Fibroblast of peridontal ligament (primary cell): ENCODE measurements at regions not wholly inside any gene's neighbourhood (a gene's known extent, or its start where the extent isn't known, plus 50 kb on each side); places are given as distances from the start of the nearest gene placed in this dataset.

ENCODE experiments used
- DNase-seq: peaks from one replicate; pipeline ENCODE4 v3.0.0-alpha.2; 2010; ENCODE audit errors: extremely low read depth

GRCh38 chr14:62084020-62084419, 321.8 kb downstream of the SNAPC1 start:
- no peak for DNase-seq

- DNase-seq = no peak
These were observed 325.0 kb downstream of the SNAPC1 start for GRCh38 chr14:62087191-62087590.

- no peak for DNase-seq
These were observed 331.5 kb downstream of the SNAPC1 start for GRCh38 chr14:62093736-62094135.

GRCh38 chr14:62097072-62097471, 334.9 kb downstream of the SNAPC1 start:
- DNase-seq = no peak

- DNase-seq = no peak
These were observed 335.6 kb downstream of the SNAPC1 start for GRCh38 chr14:62097824-62098223.

GRCh38 chr14:62098357-62098756, 336.1 kb downstream of the SNAPC1 start:
- DNase-seq = no peak

- DNase-seq = no peak
These were observed 336.9 kb downstream of the SNAPC1 start for GRCh38 chr14:62099091-62099490.

- no peak for DNase-seq
These were observed 339.0 kb downstream of the SNAPC1 start for GRCh38 chr14:62101189-62101588.

- DNase-seq = no peak
These were observed 339.6 kb downstream of the SNAPC1 start for GRCh38 chr14:62101673-62102348.

- DNase-seq = no peak
These were observed 340.1 kb downstream of the SNAPC1 start for GRCh38 chr14:62102349-62102725.

- DNase-seq = no peak
These were observed 341.2 kb downstream of the SNAPC1 start for GRCh38 chr14:62103464-62103863.

GRCh38 chr14:62110941-62111340, 348.7 kb downstream of the SNAPC1 start:
- no peak for DNase-seq

GRCh38 chr14:62117010-62117750, 355.0 kb downstream of the SNAPC1 start:
- peak; percentile 35 for DNase-seq

GRCh38 chr14:62117751-62118105, 355.5 kb downstream of the SNAPC1 start:
- peak; percentile 3 for DNase-seq

- no peak for DNase-seq
These were observed 356.2 kb downstream of the SNAPC1 start for GRCh38 chr14:62118461-62118860.

- no peak for DNase-seq
These were observed 356.7 kb downstream of the SNAPC1 start for GRCh38 chr14:62118871-62119270.

- DNase-seq = no peak
These were observed 361.7 kb downstream of the SNAPC1 start for GRCh38 chr14:62123961-62124360.

- no peak for DNase-seq
These were observed 363.6 kb downstream of the SNAPC1 start for GRCh38 chr14:62125793-62126192.

GRCh38 chr14:62126879-62127478, 364.8 kb downstream of the SNAPC1 start:
- DNase-seq = peak; percentile 86

- no peak for DNase-seq
These were observed 368.2 kb downstream of the SNAPC1 start for GRCh38 chr14:62130441-62130840.

- DNase-seq = no peak
These were observed 371.7 kb downstream of the SNAPC1 start for GRCh38 chr14:62133776-62134550.

GRCh38 chr14:62138593-62138992, 376.4 kb downstream of the SNAPC1 start:
- no peak for DNase-seq
